ENCODE measurements at regions not wholly inside any gene's neighbourhood (a gene's known extent, or its start where the extent isn't known, plus 50 kb on each side); places are given as distances from the start of the nearest gene placed in this dataset.

GRCh38 chr4:12576409-12576808 is 907.7 kb downstream of the RAB28 start:
- H3K27ac ChIP-seq: no peak overlapping the region
- no peak overlapping the region for H3K4me3 ChIP-seq
- H3K36me3 ChIP-seq (ENCODE audit: insufficient read depth, low read length): no peaks in the 10 kb centered on the region
- TF ChIP-seq FOXP2 (optimal IDR thresholded peaks at IDR 0.05; ENCODE audit: control extremely low read depth, extremely low read length, insufficient read depth) (no peak), EZH2 (IDR thresholded peaks at IDR 0.05) (no peak), POLR2AphosphoS5 (IDR thresholded peaks at IDR 0.05; ENCODE audit: borderline replicate concordance, low read depth, low read length) (no peak)
- no peak for DNase-seq (ENCODE audit: low read depth, low spot score)
- H3K9ac ChIP-seq (ENCODE audit: insufficient read length): no peak overlapping the region
- H3K9me3 ChIP-seq (ENCODE audit: low read depth, low read length): no peaks in the 10 kb centered on the region

DNA sequence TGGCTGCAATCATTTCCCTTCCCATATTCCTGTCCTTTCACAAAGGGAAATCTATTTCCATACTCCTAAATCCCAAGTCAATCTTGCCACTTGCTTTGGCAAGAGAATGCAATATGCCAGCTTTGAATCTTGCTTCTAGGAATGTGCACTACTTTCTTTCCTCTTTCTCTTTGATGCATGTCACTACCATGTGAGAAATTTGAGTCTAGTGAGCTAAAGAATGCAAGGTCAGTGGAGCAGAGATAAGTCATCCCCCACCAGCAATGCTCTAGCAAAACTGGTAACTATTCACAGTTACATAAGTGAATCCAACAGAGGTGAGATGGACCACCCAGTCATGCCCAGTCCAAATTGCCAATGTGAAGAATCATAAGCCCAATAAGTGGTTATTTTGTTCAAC is 910.4 kb downstream of the RAB28 start:
- no peak for TF ChIP-seq EZH2 (IDR thresholded peaks at IDR 0.05)
- no peak for TF ChIP-seq POLR2AphosphoS5 (IDR thresholded peaks at IDR 0.05; ENCODE audit: borderline replicate concordance, low read depth, low read length)
- TF ChIP-seq FOXP2 (optimal IDR thresholded peaks at IDR 0.05; ENCODE audit: control extremely low read depth, extremely low read length, insufficient read depth): no peak
- H3K9me3 ChIP-seq (ENCODE audit: low read depth, low read length): no peaks in the 10 kb centered on the region
- H3K9ac ChIP-seq (ENCODE audit: insufficient read length): no peak overlapping the region
- no peak for DNase-seq (ENCODE audit: low read depth, low spot score)
- no peak overlapping the region for H3K4me3 ChIP-seq
- H3K27ac ChIP-seq: no peak overlapping the region
- no peaks in the 10 kb centered on the region for H3K36me3 ChIP-seq (ENCODE audit: insufficient read depth, low read length)

DNA sequence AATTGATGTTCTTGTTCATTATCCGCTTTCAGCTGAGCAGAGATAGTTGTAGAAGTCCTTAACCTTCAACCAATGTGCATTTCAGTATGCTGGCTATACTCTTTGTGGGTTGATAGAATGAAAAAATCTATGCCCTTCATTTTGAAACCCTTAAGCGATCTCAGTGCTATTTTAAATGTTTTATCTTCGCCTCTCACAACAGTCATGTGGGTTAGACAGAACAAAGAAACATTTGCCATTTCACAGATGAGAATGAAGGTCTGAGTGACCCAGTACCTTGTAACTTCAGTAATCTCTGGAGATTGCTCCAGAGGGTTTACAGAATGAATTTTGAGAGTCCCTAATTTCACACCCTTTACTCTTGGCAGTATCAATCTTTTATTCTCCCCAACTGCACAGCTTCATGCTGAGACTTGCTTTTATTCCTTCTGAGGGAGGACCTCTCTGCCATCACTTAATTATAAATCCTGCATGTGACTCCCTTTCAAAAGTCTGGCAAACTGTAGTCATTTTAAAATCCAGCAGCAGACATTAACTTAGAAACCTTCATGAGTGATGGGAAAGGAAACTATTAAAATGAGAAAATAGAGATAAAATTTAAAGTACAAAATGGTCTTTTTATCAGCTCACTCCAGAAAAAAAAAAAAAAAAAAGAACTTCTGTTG is 921.5 kb downstream of the RAB28 start:
- Histone ChIP-seq H3K9ac (ENCODE audit: insufficient read length) (no peak overlapping the region), H3K9me3 (ENCODE audit: low read depth, low read length) (no peaks in the 10 kb centered on the region), H3K4me3 (no peak overlapping the region), H3K27ac (no peak overlapping the region), H3K36me3 (ENCODE audit: insufficient read depth, low read length) (no peaks in the 10 kb centered on the region)
- DNase-seq (ENCODE audit: low read depth, low spot score): no peak
- TF ChIP-seq FOXP2 (optimal IDR thresholded peaks at IDR 0.05; ENCODE audit: control extremely low read depth, extremely low read length, insufficient read depth) (no peak), POLR2AphosphoS5 (IDR thresholded peaks at IDR 0.05; ENCODE audit: borderline replicate concordance, low read depth, low read length) (no peak), EZH2 (IDR thresholded peaks at IDR 0.05) (no peak)

DNA sequence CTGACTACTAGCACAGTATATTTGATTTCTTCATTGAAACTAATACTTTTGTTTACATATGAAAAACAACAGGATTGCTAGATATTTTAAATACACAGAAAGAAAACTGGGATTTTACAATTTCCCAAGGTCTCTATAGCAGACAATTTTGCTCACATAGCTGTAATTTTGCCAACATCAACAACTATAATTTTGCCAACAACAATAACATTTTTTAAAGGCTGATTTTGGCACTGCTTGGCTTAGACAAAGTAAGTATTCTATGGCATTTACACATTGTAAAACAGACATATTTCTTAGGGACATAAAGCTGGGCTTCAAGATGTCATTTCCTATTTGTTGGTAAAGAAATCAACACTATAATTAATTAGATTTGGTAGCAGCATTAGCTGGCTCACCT is 922.1 kb downstream of the RAB28 start:
- Histone ChIP-seq H3K27ac (no peak overlapping the region), H3K36me3 (ENCODE audit: insufficient read depth, low read length) (no peaks in the 10 kb centered on the region), H3K9ac (ENCODE audit: insufficient read length) (no peak overlapping the region), H3K4me3 (no peak overlapping the region), H3K9me3 (ENCODE audit: low read depth, low read length) (no peaks in the 10 kb centered on the region)
- TF ChIP-seq EZH2 (IDR thresholded peaks at IDR 0.05): no peak
- TF ChIP-seq FOXP2 (optimal IDR thresholded peaks at IDR 0.05; ENCODE audit: control extremely low read depth, extremely low read length, insufficient read depth): no peak
- TF ChIP-seq POLR2AphosphoS5 (IDR thresholded peaks at IDR 0.05; ENCODE audit: borderline replicate concordance, low read depth, low read length): no peak
- DNase-seq (ENCODE audit: low read depth, low spot score): no peak

- TF ChIP-seq POLR2AphosphoS5 (IDR thresholded peaks at IDR 0.05; ENCODE audit: borderline replicate concordance, low read depth, low read length): no peak
- no peaks in the 10 kb centered on the region for H3K9me3 ChIP-seq (ENCODE audit: low read depth, low read length)
- no peaks in the 10 kb centered on the region for H3K36me3 ChIP-seq (ENCODE audit: insufficient read depth, low read length)
- H3K27ac ChIP-seq: no peak overlapping the region
- no peak overlapping the region for H3K4me3 ChIP-seq
- H3K9ac ChIP-seq (ENCODE audit: insufficient read length): no peak overlapping the region
- no peak for DNase-seq (ENCODE audit: low read depth, low spot score)
These were observed 929.1 kb downstream of the RAB28 start for GRCh38 chr4:12555011-12555410.

DNA sequence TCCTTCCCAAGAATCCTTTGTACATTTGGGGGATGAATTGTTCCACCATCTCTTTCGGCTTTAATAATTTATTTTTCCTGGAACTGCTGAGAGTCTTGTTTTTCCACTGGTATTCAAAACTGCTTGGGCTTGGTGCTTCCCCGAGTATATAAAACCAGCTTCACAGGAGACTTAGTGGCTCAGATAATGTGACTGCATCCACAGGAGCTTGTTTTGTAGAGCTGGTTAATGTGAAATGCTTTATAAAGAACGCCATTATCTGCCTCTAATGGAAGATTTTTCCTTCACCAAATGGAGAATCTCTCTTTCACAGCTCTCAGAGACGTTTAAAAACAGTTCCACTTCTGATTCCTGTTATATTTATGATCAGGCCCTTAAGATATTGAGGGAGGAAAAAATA is 935.5 kb downstream of the RAB28 start:
- DNase-seq (ENCODE audit: low read depth, low spot score): no peak
- TF ChIP-seq POLR2AphosphoS5 (IDR thresholded peaks at IDR 0.05; ENCODE audit: borderline replicate concordance, low read depth, low read length) (no peak), EZH2 (IDR thresholded peaks at IDR 0.05) (no peak), FOXP2 (optimal IDR thresholded peaks at IDR 0.05; ENCODE audit: control extremely low read depth, extremely low read length, insufficient read depth) (no peak)
- H3K9me3 ChIP-seq (ENCODE audit: low read depth, low read length): no peaks in the 10 kb centered on the region
- no peak overlapping the region for H3K9ac ChIP-seq (ENCODE audit: insufficient read length)
- H3K4me3 ChIP-seq: no peak overlapping the region
- H3K36me3 ChIP-seq (ENCODE audit: insufficient read depth, low read length): no peaks in the 10 kb centered on the region
- H3K27ac ChIP-seq: no peak overlapping the region

DNA sequence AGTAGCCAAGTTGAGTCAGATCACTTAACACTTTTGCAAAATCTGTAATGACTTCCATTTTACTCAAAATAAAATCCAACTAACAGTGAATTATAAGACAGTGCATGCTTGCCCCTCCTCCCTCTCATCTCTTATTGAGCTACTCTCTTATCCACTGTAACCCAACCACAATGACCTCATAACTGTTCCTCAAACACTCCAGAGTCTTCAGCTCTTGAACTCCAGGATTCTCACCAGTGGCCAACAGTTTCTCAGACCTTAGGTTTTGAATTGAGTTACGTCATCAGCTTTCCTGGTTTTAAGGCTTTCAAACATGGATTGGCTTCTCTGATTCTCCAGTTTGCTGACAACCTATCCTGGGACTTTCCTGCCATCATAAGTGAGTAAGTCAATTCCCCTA is 938.3 kb downstream of the RAB28 start:
- no peak overlapping the region for H3K27ac ChIP-seq
- H3K4me3 ChIP-seq: no peak overlapping the region
- no peak for DNase-seq (ENCODE audit: low read depth, low spot score)
- no peaks in the 10 kb centered on the region for H3K36me3 ChIP-seq (ENCODE audit: insufficient read depth, low read length)
- no peak for TF ChIP-seq FOXP2 (optimal IDR thresholded peaks at IDR 0.05; ENCODE audit: control extremely low read depth, extremely low read length, insufficient read depth)
- no peak for TF ChIP-seq POLR2AphosphoS5 (IDR thresholded peaks at IDR 0.05; ENCODE audit: borderline replicate concordance, low read depth, low read length)
- TF ChIP-seq EZH2 (IDR thresholded peaks at IDR 0.05): no peak
- H3K9me3 ChIP-seq (ENCODE audit: low read depth, low read length): no peaks in the 10 kb centered on the region
- H3K9ac ChIP-seq (ENCODE audit: insufficient read length): no peak overlapping the region

DNA sequence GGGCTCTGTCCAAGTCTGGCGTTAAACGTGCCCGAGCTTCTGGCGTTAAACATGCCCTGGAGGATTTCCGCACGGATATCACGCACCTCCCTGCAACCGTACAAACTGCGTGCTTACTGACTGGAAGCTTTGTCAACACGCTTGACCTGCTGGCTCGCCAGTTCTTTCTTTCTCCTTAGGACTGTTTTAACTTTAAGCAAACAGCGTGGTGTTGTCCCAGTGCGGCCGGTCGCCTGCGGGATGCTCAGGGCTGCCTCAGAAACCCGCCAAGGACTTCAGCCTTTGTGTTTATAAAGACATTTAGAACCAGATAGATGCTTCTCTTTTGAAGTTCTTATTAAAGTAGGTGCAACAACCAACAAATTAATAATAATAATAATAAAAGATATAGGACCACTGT is 946.0 kb downstream of the RAB28 start:
- Histone ChIP-seq H3K9ac (ENCODE audit: insufficient read length) (no peak overlapping the region), H3K9me3 (ENCODE audit: low read depth, low read length) (no peaks in the 10 kb centered on the region), H3K36me3 (ENCODE audit: insufficient read depth, low read length) (no peaks in the 10 kb centered on the region), H3K4me3 (no peak overlapping the region), H3K27ac (no peak overlapping the region)
- no peak for DNase-seq (ENCODE audit: low read depth, low spot score)
- TF ChIP-seq FOXP2 (optimal IDR thresholded peaks at IDR 0.05; ENCODE audit: control extremely low read depth, extremely low read length, insufficient read depth) (no peak), POLR2AphosphoS5 (IDR thresholded peaks at IDR 0.05; ENCODE audit: borderline replicate concordance, low read depth, low read length) (no peak)

- TF ChIP-seq EZH2 (IDR thresholded peaks at IDR 0.05) (no peak), FOXP2 (optimal IDR thresholded peaks at IDR 0.05; ENCODE audit: control extremely low read depth, extremely low read length, insufficient read depth) (no peak), POLR2AphosphoS5 (IDR thresholded peaks at IDR 0.05; ENCODE audit: borderline replicate concordance, low read depth, low read length) (no peak)
- Histone ChIP-seq H3K36me3 (ENCODE audit: insufficient read depth, low read length) (no peaks in the 10 kb centered on the region), H3K9ac (ENCODE audit: insufficient read length) (no peak overlapping the region), H3K9me3 (ENCODE audit: low read depth, low read length) (no peaks in the 10 kb centered on the region), H3K4me3 (no peak overlapping the region), H3K27ac (no peak overlapping the region)
- no peak for DNase-seq (ENCODE audit: low read depth, low spot score)
These were observed 949.5 kb downstream of the RAB28 start for GRCh38 chr4:12534684-12535083.
